ENCODE measurements at regions not wholly inside any gene's neighbourhood (a gene's known extent, or its start where the extent isn't known, plus 50 kb on each side); places are given as distances from the start of the nearest gene placed in this dataset.

GRCh38 chr20:48165401-48165685, 380.1 kb upstream of the SULF2 start:
- DNase-seq, result no peak

- no peak for DNase-seq
Measured at GRCh38 chr20:48164566-48165400, 379.5 kb upstream of the SULF2 start.

- no peak for DNase-seq
Measured at GRCh38 chr20:48164034-48164433, 378.8 kb upstream of the SULF2 start.

GRCh38 chr20:48163505-48163904, 378.2 kb upstream of the SULF2 start:
- no peak for DNase-seq

- no peak for DNase-seq
Measured at GRCh38 chr20:48162621-48163020, 377.3 kb upstream of the SULF2 start.

GRCh38 chr20:48159145-48160008, 374.1 kb upstream of the SULF2 start:
- no peak for DNase-seq

GRCh38 chr20:48158014-48158413, 372.7 kb upstream of the SULF2 start:
- DNase-seq, result no peak

- DNase-seq, result no peak
Measured at GRCh38 chr20:48156951-48157700, 371.8 kb upstream of the SULF2 start.

GRCh38 chr20:48156521-48156920, 371.2 kb upstream of the SULF2 start:
- DNase-seq, result no peak

- no peak for DNase-seq
Measured at GRCh38 chr20:48155268-48155667, 370.0 kb upstream of the SULF2 start.

GRCh38 chr20:48154040-48154765, 368.9 kb upstream of the SULF2 start:
- DNase-seq, result no peak

GRCh38 chr20:48153523-48153922, 368.2 kb upstream of the SULF2 start:
- DNase-seq, result no peak

GRCh38 chr20:48153103-48153502, 367.8 kb upstream of the SULF2 start:
- no peak for DNase-seq

GRCh38 chr20:48150568-48150967, 365.3 kb upstream of the SULF2 start:
- DNase-seq, result no peak

- DNase-seq, result no peak
Measured at GRCh38 chr20:48149902-48150301, 364.6 kb upstream of the SULF2 start.

GRCh38 chr20:48148916-48149672, 363.8 kb upstream of the SULF2 start:
- no peak for DNase-seq

- DNase-seq, result no peak
Measured at GRCh38 chr20:48148020-48148419, 362.7 kb upstream of the SULF2 start.

GRCh38 chr20:48147311-48147710, 362.0 kb upstream of the SULF2 start:
- no peak for DNase-seq

GRCh38 chr20:48146877-48147276, 361.6 kb upstream of the SULF2 start:
- no peak for DNase-seq

GRCh38 chr20:48146308-48146707, 361.0 kb upstream of the SULF2 start:
- DNase-seq, result no peak

- no peak for DNase-seq
Measured at GRCh38 chr20:48143435-48144081, 358.3 kb upstream of the SULF2 start.

- no peak for DNase-seq
Measured at GRCh38 chr20:48142516-48142773, 357.2 kb upstream of the SULF2 start.

Measured in KG1 (cell line).